AG09309 (cell line): ENCODE measurements at regions not wholly inside any gene's neighbourhood (a gene's known extent, or its start where the extent isn't known, plus 50 kb on each side); places are given as distances from the start of the nearest gene placed in this dataset.

ENCODE experiments used
- DNase-seq: peaks from one replicate; pipeline ENCODE4 v3.0.0-alpha.2; 2010; ENCODE audit warnings: low read depth
- H3K4me3 ChIP-seq: 2 replicates; pipeline ENCODE4 v1.5.1; 2011; ENCODE audit warnings: mild to moderate bottlenecking, low read depth, low read length, moderate library complexity; ENCODE audit not compliant: control insufficient read depth
- CTCF ChIP-seq: IDR thresholded peaks from 2 replicates; pipeline ENCODE4 v1.5.1; 2011; ENCODE audit warnings: mild to moderate bottlenecking, low read depth, low read length, inconsistent platforms; ENCODE audit not compliant: insufficient read depth, control insufficient read depth; ENCODE audit errors: missing control alignments

GRCh38 chr3:106227068-106227467 is 358.3 kb upstream of the CBLB start:
- no peak overlapping the region for H3K4me3 ChIP-seq
- no peak for TF ChIP-seq CTCF
- no peak for DNase-seq

GRCh38 chr3:106228271-106228670 is 359.5 kb upstream of the CBLB start:
- H3K4me3 ChIP-seq: no peak overlapping the region
- DNase-seq: no peak
- TF ChIP-seq CTCF: no peak

GRCh38 chr3:106229495-106230278 is 360.9 kb upstream of the CBLB start:
- TF ChIP-seq CTCF: no peak
- H3K4me3 ChIP-seq: no peak overlapping the region
- no peak for DNase-seq

GRCh38 chr3:106231086-106231485 is 362.3 kb upstream of the CBLB start:
- no peak overlapping the region for H3K4me3 ChIP-seq
- DNase-seq: no peak
- no peak for TF ChIP-seq CTCF

GRCh38 chr3:106232956-106233355 is 364.1 kb upstream of the CBLB start:
- TF ChIP-seq CTCF: no peak
- DNase-seq: no peak
- H3K4me3 ChIP-seq: no peak overlapping the region

- DNase-seq: no peak
- H3K4me3 ChIP-seq: no peak overlapping the region
- TF ChIP-seq CTCF: no peak
Observed at GRCh38 chr3:106239195-106239697, 370.4 kb upstream of the CBLB start.
